Trophoblast cell (in vitro differentiated cells and primary cell): ENCODE measurements at regions not wholly inside any gene's neighbourhood (a gene's known extent, or its start where the extent isn't known, plus 50 kb on each side); places are given as distances from the start of the nearest gene placed in this dataset.

Source experiments
- DNase-seq, 2 donors: peaks; one replicate each; pipeline ENCODE4 v3.0.0-alpha.2; 2016
- H2AFZ ChIP-seq: 2 replicates; pipeline ENCODE4 v1.6.1; 2013; ENCODE audit warnings: low read length, moderate library complexity, mild to moderate bottlenecking; ENCODE audit not compliant: insufficient read depth, poor library complexity
- H2AK5ac ChIP-seq: 2 replicates; pipeline ENCODE4 v1.6.1; 2013; ENCODE audit warnings: mild to moderate bottlenecking, low read length
- H2BK120ac ChIP-seq: 2 replicates; pipeline ENCODE4 v1.6.1; 2013; ENCODE audit warnings: low read length, mild to moderate bottlenecking, moderate library complexity; ENCODE audit not compliant: insufficient read depth, poor library complexity
- H2BK12ac ChIP-seq: 2 replicates; pipeline ENCODE4 v1.6.1; 2013; ENCODE audit warnings: mild to moderate bottlenecking, low read length, moderate library complexity
- H2BK5ac ChIP-seq: 2 replicates; pipeline ENCODE4 v1.6.1; 2013; ENCODE audit warnings: low read length, low read depth, moderate library complexity, mild to moderate bottlenecking; ENCODE audit not compliant: poor library complexity
- H3K14ac ChIP-seq: 2 replicates; pipeline ENCODE4 v1.6.1; 2013; ENCODE audit warnings: mild to moderate bottlenecking, low read length
- H3K18ac ChIP-seq: 2 replicates; pipeline ENCODE4 v1.6.1; 2013; ENCODE audit warnings: mild to moderate bottlenecking, low read length
- H3K23ac ChIP-seq: 2 replicates; pipeline ENCODE4 v1.6.1; 2013; ENCODE audit warnings: low read length
- H3K27ac ChIP-seq: 2 replicates; pipeline ENCODE4 v1.5.1; 2013; ENCODE audit warnings: low read depth, mild to moderate bottlenecking, inconsistent platforms, low read length, moderate library complexity
- H3K27me3 ChIP-seq: 2 replicates; pipeline ENCODE4 v1.6.1; 2013; ENCODE audit warnings: inconsistent platforms, mild to moderate bottlenecking, low read length, moderate library complexity; ENCODE audit not compliant: insufficient read depth
- H3K36me3 ChIP-seq, 2 experiments: 1 replicate in 1 of 2; 2 replicates in 1 of 2; pipeline ENCODE4 v1.6.1; 2013; ENCODE audit warnings: low read length in 2 of 2, mild to moderate bottlenecking in 2 of 2, moderate library complexity in 1 of 2; ENCODE audit not compliant: insufficient read depth in 2 of 2, control insufficient read depth in 1 of 2
- H3K4ac ChIP-seq: 2 replicates; pipeline ENCODE4 v1.6.1; 2013; ENCODE audit warnings: low read depth, mild to moderate bottlenecking, low read length, moderate library complexity
- H3K4me1 ChIP-seq, 2 experiments: 1 replicate in 1 of 2; 2 replicates in 1 of 2; pipeline ENCODE4 v1.6.1; 2013; ENCODE audit warnings: low read length in 2 of 2, mild to moderate bottlenecking in 2 of 2, moderate library complexity in 1 of 2; ENCODE audit not compliant: insufficient read depth in 2 of 2, control insufficient read depth in 1 of 2
- H3K4me2 ChIP-seq: 2 replicates; pipeline ENCODE4 v1.6.1; 2013; ENCODE audit warnings: inconsistent platforms, mild to moderate bottlenecking, low read length, moderate library complexity
- H3K4me3 ChIP-seq: 2 replicates; pipeline ENCODE4 v1.5.1; 2013; ENCODE audit warnings: mild to moderate bottlenecking, low read depth, low read length, inconsistent platforms
- H3K79me1 ChIP-seq: one replicate; pipeline ENCODE4 v1.6.1; 2013; ENCODE audit warnings: low read length
- H3K79me2 ChIP-seq: 2 replicates; pipeline ENCODE4 v1.6.1; 2013; ENCODE audit warnings: low read length, mild to moderate bottlenecking; ENCODE audit not compliant: control insufficient read depth, insufficient read depth, poor library complexity
- H3K9ac ChIP-seq: 2 replicates; pipeline ENCODE4 v1.6.1; 2013; ENCODE audit warnings: mild to moderate bottlenecking, low read length
- H3K9me3 ChIP-seq: 2 replicates; pipeline ENCODE4 v1.6.1; 2013; ENCODE audit warnings: low read depth, mild to moderate bottlenecking, control low read depth, inconsistent platforms, low read length; ENCODE audit not compliant: insufficient read depth
- H4K12ac ChIP-seq: 2 replicates; pipeline ENCODE4 v1.6.1; 2013; ENCODE audit warnings: low read depth, mild to moderate bottlenecking, low read length, moderate library complexity
- H4K8ac ChIP-seq: 2 replicates; pipeline ENCODE4 v1.6.1; 2013; ENCODE audit warnings: low read depth, mild to moderate bottlenecking, low read length, moderate library complexity
- H4K91ac ChIP-seq: one replicate; pipeline ENCODE4 v1.6.1; 2013; ENCODE audit warnings: low read depth, mild to moderate bottlenecking, low read length, moderate library complexity
- WGBS: extraction: QIAGEN DNeasy Blood & Tissue Kit; methylation state at CpG from one replicate; pipeline ENCODE4 v1.1.7; 2013; ENCODE audit warnings: missing lambda C conversion rate; ENCODE audit not compliant: insufficient read length, insufficient coverage; ENCODE audit errors: extremely low coverage; 5-methylcytosine and 5-hydroxymethylcytosine counted together

- no CpG with 5 or more reads among the region's 1 CpG for WGBS
- H3K14ac ChIP-seq, result no peak overlapping the region
Observed at GRCh38 chr7:124399941-124400340, 365.7 kb downstream of the GPR37 start.

DNA sequence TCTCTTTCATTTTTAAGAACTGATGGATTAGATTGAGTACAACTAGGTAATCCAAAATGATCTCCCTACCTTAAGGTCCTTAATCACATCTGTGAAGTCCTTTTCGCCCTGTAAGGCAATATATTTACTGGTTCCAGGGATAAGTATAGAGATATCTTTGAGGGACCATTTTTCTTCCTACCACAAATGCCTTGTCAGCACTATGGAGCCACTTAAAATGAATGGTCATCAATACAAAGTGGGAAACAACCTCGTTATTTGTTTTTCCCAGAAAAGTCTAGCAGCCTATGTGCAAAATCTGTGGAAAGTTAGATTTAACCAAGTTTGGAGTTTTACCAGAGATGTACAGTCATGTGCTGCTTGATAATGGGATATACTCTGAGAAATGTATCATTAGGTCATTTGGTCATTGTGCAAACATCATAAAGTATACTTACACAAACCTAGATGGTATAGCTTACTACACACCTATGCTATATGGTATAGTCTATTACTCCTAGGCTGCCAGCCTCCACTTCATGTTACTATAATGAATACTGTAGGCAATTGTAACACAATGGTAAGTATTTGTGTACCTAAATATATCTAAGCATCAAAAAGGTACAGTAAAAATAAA lies 366.2 kb upstream of the TMEM229A start:
- no peak overlapping the region for H2BK120ac ChIP-seq
- no peak overlapping the region for H4K8ac ChIP-seq
- no peak overlapping the region for H3K18ac ChIP-seq
- no peaks in the 10 kb centered on the region for H3K36me3 ChIP-seq
- H3K14ac ChIP-seq, result no peak overlapping the region
- no peak overlapping the region for H2BK5ac ChIP-seq
- H3K79me2 ChIP-seq, result no peaks in the 10 kb centered on the region
- no peak overlapping the region for H4K12ac ChIP-seq
- H2AK5ac ChIP-seq, result no peak overlapping the region
- no peak overlapping the region for H2AFZ ChIP-seq
- H3K4ac ChIP-seq, result no peak overlapping the region
- no peak overlapping the region for H3K9ac ChIP-seq
- H3K23ac ChIP-seq, result no peak overlapping the region
- WGBS, result no CpG with 5 or more reads among the region's 2 CpGs
- H3K4me2 ChIP-seq, result no peak overlapping the region
- H4K91ac ChIP-seq, result no peak overlapping the region
- H3K4me3 ChIP-seq, result no peak overlapping the region
- no peaks in the 10 kb centered on the region for H3K27me3 ChIP-seq
- H2BK12ac ChIP-seq, result no peak overlapping the region
- H3K79me1 ChIP-seq, result no peaks in the 10 kb centered on the region
- no peaks in the 10 kb centered on the region for H3K9me3 ChIP-seq
- H3K4me1 ChIP-seq, result no peaks in the 10 kb centered on the region
- no peak for DNase-seq
- H3K27ac ChIP-seq, result no peak overlapping the region

More at GRCh38 chr7:124399941-124400340, 365.7 kb downstream of the GPR37 start:
- Histone ChIP-seq H3K27ac (no peak overlapping the region), H3K79me1 (no peaks in the 10 kb centered on the region), H2BK12ac (no peak overlapping the region), H2BK120ac (no peak overlapping the region), H3K9me3 (no peaks in the 10 kb centered on the region), H3K4me3 (no peak overlapping the region), H3K79me2 (no peaks in the 10 kb centered on the region), H4K12ac (no peak overlapping the region), H3K36me3 (no peaks in the 10 kb centered on the region), H3K4me2 (no peak overlapping the region), H3K4me1 (no peaks in the 10 kb centered on the region), H3K27me3 (no peaks in the 10 kb centered on the region), H4K8ac (no peak overlapping the region), H2AK5ac (no peak overlapping the region), H2AFZ (no peak overlapping the region), H2BK5ac (no peak overlapping the region), H3K23ac (no peak overlapping the region), H3K4ac (no peak overlapping the region), H4K91ac (no peak overlapping the region), H3K18ac (no peak overlapping the region), H3K9ac (no peak overlapping the region)
- no peak for DNase-seq

GRCh38 chr7:124397134-124397533 lies 364.3 kb upstream of the TMEM229A start:
- no CpG with 5 or more reads among the region's 4 CpGs for WGBS

DNA sequence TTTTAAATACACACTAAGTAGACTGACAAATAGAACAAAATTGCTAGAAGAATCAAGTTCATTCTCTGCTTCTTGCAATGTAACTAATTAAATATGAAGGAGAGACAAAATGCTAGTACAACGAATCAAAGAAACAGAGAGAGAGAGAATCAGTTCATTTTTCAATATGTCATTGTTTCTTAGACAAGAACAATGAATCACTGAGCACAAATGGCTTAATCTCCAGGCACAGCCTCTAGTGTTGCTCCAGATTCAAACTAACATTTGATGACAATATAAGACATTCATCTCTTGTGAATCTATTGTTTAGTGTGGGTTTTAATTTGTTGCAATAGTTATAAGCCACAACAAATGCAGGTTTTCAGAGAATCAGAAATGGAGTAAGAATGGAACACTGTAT lies 357.4 kb upstream of the TMEM229A start:
- Histone ChIP-seq H3K9ac (no peak overlapping the region), H3K4me1 (no peaks in the 10 kb centered on the region), H2AFZ (no peak overlapping the region), H4K8ac (no peak overlapping the region), H2BK5ac (no peak overlapping the region), H4K12ac (no peak overlapping the region), H2BK12ac (no peak overlapping the region), H3K36me3 (no peaks in the 10 kb centered on the region), H3K27ac (no peak overlapping the region), H2BK120ac (no peak overlapping the region), H3K9me3 (no peaks in the 10 kb centered on the region), H3K4ac (no peak overlapping the region), H3K4me3 (no peak overlapping the region), H2AK5ac (no peak overlapping the region), H3K4me2 (no peak overlapping the region), H3K27me3 (no peaks in the 10 kb centered on the region), H3K79me2 (no peaks in the 10 kb centered on the region), H3K23ac (no peak overlapping the region), H3K18ac (no peak overlapping the region), H3K14ac (no peak overlapping the region), H4K91ac (no peak overlapping the region), H3K79me1 (no peaks in the 10 kb centered on the region)
- no CpG with 5 or more reads among the region's 1 CpG for WGBS
- DNase-seq, result no peak

More at GRCh38 chr7:124397134-124397533, 364.3 kb upstream of the TMEM229A start:
- no peak overlapping the region for H4K8ac ChIP-seq
- no peak overlapping the region for H3K9ac ChIP-seq
- no peak overlapping the region for H3K27ac ChIP-seq
- no peaks in the 10 kb centered on the region for H3K4me1 ChIP-seq
- H3K36me3 ChIP-seq, result no peaks in the 10 kb centered on the region
- H4K91ac ChIP-seq, result no peak overlapping the region
- no peaks in the 10 kb centered on the region for H3K79me1 ChIP-seq
- no peak overlapping the region for H3K14ac ChIP-seq
- DNase-seq, result no peak
- no peak overlapping the region for H3K18ac ChIP-seq
- H2AK5ac ChIP-seq, result no peak overlapping the region
- H2BK12ac ChIP-seq, result no peak overlapping the region
- no peaks in the 10 kb centered on the region for H3K9me3 ChIP-seq
- no peak overlapping the region for H2BK120ac ChIP-seq
- no peak overlapping the region for H2BK5ac ChIP-seq
- no peak overlapping the region for H4K12ac ChIP-seq
- no peak overlapping the region for H3K4me2 ChIP-seq
- no peak overlapping the region for H3K4ac ChIP-seq
- H3K23ac ChIP-seq, result no peak overlapping the region
- no peak overlapping the region for H2AFZ ChIP-seq
- H3K4me3 ChIP-seq, result no peak overlapping the region
- H3K79me2 ChIP-seq, result no peaks in the 10 kb centered on the region
- H3K27me3 ChIP-seq, result no peaks in the 10 kb centered on the region
